Breast epithelium (tissue), 3 donors: ENCODE measurements at regions not wholly inside any gene's neighbourhood (a gene's known extent, or its start where the extent isn't known, plus 50 kb on each side); places are given as distances from the start of the nearest gene placed in this dataset.

Experiments used
- POLR2A ChIP-seq: fragments of 450-650 bp; IDR thresholded peaks from one replicate; pipeline ENCODE4 v1.6.1; 2016; ENCODE audit warnings: antibody characterized with exemption, mild to moderate bottlenecking, moderate library complexity
- TF ChIP-seq, protein P1 (sequence below), 3 donors: fragments of 450-650 bp; IDR thresholded peaks; one replicate each; pipeline ENCODE4 v1.5.1; 2016 to 2017; ENCODE audit warnings: antibody characterized with exemption in 3 of 3, mild to moderate bottlenecking in 3 of 3, moderate library complexity in 3 of 3

DNA sequence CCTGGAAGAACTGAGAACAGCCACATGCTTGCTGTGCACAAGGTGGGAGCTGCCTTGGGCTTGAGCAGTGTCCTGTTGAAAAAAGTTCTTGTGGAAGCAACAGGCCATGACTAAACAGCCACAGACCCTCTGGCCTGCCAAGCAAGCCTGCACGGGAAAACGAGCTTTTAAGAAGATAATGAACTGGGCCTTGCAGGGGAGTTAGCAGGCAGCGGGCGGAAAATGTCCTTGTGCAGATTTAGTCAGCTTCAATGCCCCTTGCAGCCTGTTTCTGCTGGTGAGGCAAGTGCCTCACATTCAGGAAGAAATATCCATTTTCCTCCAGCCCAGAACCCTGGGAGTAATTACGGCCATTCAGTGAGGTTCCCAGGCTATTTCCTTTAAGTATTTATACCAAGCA, 126.2 kb upstream of the KLHL25 start:
- TF ChIP-seq, protein P1, sequence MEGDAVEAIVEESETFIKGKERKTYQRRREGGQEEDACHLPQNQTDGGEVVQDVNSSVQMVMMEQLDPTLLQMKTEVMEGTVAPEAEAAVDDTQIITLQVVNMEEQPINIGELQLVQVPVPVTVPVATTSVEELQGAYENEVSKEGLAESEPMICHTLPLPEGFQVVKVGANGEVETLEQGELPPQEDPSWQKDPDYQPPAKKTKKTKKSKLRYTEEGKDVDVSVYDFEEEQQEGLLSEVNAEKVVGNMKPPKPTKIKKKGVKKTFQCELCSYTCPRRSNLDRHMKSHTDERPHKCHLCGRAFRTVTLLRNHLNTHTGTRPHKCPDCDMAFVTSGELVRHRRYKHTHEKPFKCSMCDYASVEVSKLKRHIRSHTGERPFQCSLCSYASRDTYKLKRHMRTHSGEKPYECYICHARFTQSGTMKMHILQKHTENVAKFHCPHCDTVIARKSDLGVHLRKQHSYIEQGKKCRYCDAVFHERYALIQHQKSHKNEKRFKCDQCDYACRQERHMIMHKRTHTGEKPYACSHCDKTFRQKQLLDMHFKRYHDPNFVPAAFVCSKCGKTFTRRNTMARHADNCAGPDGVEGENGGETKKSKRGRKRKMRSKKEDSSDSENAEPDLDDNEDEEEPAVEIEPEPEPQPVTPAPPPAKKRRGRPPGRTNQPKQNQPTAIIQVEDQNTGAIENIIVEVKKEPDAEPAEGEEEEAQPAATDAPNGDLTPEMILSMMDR (IDR thresholded peaks at IDR 0.05): no peak
- TF ChIP-seq POLR2A: no peak
